Lower leg skin (tissue), 3 donors: ENCODE measurements at regions not wholly inside any gene's neighbourhood (a gene's known extent, or its start where the extent isn't known, plus 50 kb on each side); places are given as distances from the start of the nearest gene placed in this dataset.

Experiments
- POLR2A ChIP-seq, 2 donors: fragments of 450-650 bp; IDR thresholded peaks; one replicate each; pipeline ENCODE4 v1.6.1; 2016 to 2017; ENCODE audit warnings: antibody characterized with exemption in 2 of 2, mild to moderate bottlenecking in 1 of 2, moderate library complexity in 1 of 2
- TF ChIP-seq, protein P1 (sequence below), 3 donors: fragments of 450-650 bp; IDR thresholded peaks; one replicate each; pipeline ENCODE4 v1.5.1; 2016; ENCODE audit warnings: antibody characterized with exemption in 3 of 3, mild to moderate bottlenecking in 3 of 3, moderate library complexity in 2 of 3

DNA sequence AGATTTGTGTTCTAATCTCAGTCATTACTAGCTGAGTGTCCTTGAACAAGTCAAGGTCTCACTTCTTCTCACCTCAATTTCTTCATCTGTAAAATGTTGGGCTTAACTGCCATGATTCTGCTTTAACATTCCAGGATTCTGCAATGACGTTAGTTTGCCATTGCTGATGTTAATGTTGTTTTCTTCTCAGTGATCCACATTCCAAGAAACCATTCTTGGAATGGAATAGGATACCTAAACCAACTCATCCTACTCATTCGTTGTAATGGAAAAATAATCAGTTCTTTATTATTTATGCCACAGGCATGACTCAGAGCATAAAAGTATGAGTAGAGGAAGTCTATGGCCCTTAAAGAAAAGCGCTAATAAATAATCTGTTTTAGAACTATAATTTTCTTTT, 140.2 kb upstream of the ETAA1 start:
- TF ChIP-seq, protein P1, sequence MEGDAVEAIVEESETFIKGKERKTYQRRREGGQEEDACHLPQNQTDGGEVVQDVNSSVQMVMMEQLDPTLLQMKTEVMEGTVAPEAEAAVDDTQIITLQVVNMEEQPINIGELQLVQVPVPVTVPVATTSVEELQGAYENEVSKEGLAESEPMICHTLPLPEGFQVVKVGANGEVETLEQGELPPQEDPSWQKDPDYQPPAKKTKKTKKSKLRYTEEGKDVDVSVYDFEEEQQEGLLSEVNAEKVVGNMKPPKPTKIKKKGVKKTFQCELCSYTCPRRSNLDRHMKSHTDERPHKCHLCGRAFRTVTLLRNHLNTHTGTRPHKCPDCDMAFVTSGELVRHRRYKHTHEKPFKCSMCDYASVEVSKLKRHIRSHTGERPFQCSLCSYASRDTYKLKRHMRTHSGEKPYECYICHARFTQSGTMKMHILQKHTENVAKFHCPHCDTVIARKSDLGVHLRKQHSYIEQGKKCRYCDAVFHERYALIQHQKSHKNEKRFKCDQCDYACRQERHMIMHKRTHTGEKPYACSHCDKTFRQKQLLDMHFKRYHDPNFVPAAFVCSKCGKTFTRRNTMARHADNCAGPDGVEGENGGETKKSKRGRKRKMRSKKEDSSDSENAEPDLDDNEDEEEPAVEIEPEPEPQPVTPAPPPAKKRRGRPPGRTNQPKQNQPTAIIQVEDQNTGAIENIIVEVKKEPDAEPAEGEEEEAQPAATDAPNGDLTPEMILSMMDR (IDR thresholded peaks at IDR 0.05) = no peak
- no peak for TF ChIP-seq POLR2A (IDR thresholded peaks at IDR 0.05)
